AG04450 (cell line): ENCODE measurements at regions not wholly inside any gene's neighbourhood (a gene's known extent, or its start where the extent isn't known, plus 50 kb on each side); places are given as distances from the start of the nearest gene placed in this dataset.

Experiments used
- CTCF ChIA-PET: fragments of 300-600, 350-600 bp; formaldehyde crosslinking; extraction: SDS; loops from one replicate; lab custom pipeline; 2022; ENCODE audit warnings: antibody characterized with exemption, inconsistent platforms; lab: Charles Lee
- POLR2A ChIA-PET: fragments of 350-600 bp; formaldehyde crosslinking; extraction: SDS; loops from one replicate; lab custom pipeline; 2021; ENCODE audit warnings: antibody characterized with exemption, inconsistent platforms; lab: Yijun Ruan, JAX
- DNase-seq: peaks from one replicate; pipeline ENCODE4 v3.0.0-alpha.2; 2011; ENCODE audit warnings: low read depth, low spot score
- H3K27ac ChIP-seq: one replicate; pipeline ENCODE4 v1.5.1; 2012; ENCODE audit warnings: low read depth, low read length, control low read depth
- H3K27me3 ChIP-seq: one replicate; pipeline ENCODE4 v1.6.0; 2012; ENCODE audit warnings: low read length; ENCODE audit not compliant: control insufficient read depth, insufficient read depth
- H3K4me3 ChIP-seq: 2 replicates; pipeline ENCODE4 v1.5.1; 2011; ENCODE audit warnings: mild to moderate bottlenecking, low read depth, low read length, control low read depth
- H3K9me3 ChIP-seq: 2 replicates; pipeline ENCODE4 v1.5.1; 2012; ENCODE audit warnings: low read length; ENCODE audit not compliant: control insufficient read depth, insufficient read depth
- TF ChIP-seq, protein P1 (sequence below): IDR thresholded peaks from 2 replicates; pipeline ENCODE4 v1.5.1; 2011; ENCODE audit warnings: low read depth, low read length, control low read depth, inconsistent platforms

- ChIA-PET POLR2A (no interaction called here), CTCF (no interaction called here)
- TF ChIP-seq, protein P1, sequence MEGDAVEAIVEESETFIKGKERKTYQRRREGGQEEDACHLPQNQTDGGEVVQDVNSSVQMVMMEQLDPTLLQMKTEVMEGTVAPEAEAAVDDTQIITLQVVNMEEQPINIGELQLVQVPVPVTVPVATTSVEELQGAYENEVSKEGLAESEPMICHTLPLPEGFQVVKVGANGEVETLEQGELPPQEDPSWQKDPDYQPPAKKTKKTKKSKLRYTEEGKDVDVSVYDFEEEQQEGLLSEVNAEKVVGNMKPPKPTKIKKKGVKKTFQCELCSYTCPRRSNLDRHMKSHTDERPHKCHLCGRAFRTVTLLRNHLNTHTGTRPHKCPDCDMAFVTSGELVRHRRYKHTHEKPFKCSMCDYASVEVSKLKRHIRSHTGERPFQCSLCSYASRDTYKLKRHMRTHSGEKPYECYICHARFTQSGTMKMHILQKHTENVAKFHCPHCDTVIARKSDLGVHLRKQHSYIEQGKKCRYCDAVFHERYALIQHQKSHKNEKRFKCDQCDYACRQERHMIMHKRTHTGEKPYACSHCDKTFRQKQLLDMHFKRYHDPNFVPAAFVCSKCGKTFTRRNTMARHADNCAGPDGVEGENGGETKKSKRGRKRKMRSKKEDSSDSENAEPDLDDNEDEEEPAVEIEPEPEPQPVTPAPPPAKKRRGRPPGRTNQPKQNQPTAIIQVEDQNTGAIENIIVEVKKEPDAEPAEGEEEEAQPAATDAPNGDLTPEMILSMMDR: no peak
- peaks cover 2% of the 10 kb centered on the region; the same call in 1 of the 2 replicates for H3K9me3 ChIP-seq
- no peaks in the 10 kb centered on the region for H3K27me3 ChIP-seq
- no peak for DNase-seq
- H3K4me3 ChIP-seq: no peak overlapping the region
- H3K27ac ChIP-seq: no peak overlapping the region
These were observed 2111.5 kb upstream of the PIK3C3 start for GRCh38 chr18:39843546-39843945.

- ChIA-PET CTCF (interaction anchor here (0.7 to 2.0 kb wide), 5 partner anchors 11 to 770 kb away, joined by 3 to 10 read pairs (median 3); no protein-coding TSS in a partner anchor), POLR2A (no interaction called here)
- TF ChIP-seq, protein P1: no peak
- Histone ChIP-seq H3K27ac (no peak overlapping the region), H3K4me3 (no peak overlapping the region), H3K27me3 (no peaks in the 10 kb centered on the region), H3K9me3 (peaks cover 2% of the 10 kb centered on the region; the same call in 1 of the 2 replicates)
- DNase-seq: no peak
These were observed 2112.6 kb upstream of the PIK3C3 start for GRCh38 chr18:39842366-39842914.

DNA sequence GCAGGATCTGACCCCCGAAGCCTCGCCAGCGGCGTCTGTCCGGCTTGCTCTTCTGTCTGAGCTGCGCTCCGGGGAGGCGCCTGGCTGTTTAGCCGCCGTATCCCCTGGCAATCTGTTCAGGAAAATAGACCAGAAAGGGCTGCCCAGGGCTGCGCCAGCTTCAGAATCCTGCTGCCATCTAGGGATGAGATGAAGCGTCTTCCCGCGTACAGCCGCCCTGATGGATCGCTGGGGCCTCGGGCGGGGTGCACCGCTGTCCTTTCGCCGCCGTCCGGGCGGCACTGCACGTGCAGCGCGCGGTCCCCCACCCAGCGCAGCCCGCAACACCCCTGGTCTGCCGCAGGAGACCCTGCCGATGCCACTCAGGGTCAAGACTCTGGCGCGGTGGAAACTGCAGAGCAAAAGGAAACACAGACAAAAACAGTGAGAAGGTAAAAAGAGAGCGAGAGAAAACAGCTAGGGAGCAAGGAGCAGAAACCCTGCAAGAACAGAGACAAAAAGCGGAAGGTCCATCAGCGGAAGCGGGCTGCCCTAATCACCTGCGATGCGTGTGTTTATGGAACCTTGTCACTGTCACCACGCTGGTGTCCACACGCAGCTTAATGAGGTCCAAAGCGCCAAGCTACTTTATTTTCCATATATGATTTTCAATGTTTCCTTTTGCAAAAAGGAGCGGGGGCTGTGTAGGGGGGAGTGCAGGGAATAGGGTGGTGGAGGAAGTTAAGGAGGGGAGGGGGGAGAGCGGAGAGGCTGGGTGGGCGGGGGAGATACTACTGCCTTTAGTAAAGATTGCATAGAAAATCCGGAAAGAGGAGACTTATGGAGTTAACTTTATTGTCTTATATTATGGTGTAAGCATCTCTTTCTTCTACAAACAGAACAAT lies 2113.3 kb upstream of the PIK3C3 start:
- Histone ChIP-seq H3K27ac (no peak overlapping the region), H3K4me3 (peak overlapping the region; percentile 68), H3K27me3 (no peaks in the 10 kb centered on the region), H3K9me3 (peaks cover 2% of the 10 kb centered on the region; the same call in 1 of the 2 replicates)
- TF ChIP-seq, protein P1: peak; percentile 59
- peak; percentile 27 for DNase-seq
- CTCF ChIA-PET: interaction anchor here (0.7 to 2.0 kb wide), 7 partner anchors 10 to 770 kb away, joined by 3 to 10 read pairs (median 3); no protein-coding TSS in a partner anchor
- POLR2A ChIA-PET: no interaction called here

GRCh38 chr18:39840856-39841481 lies 2114.1 kb upstream of the PIK3C3 start:
- peaks cover 2% of the 10 kb centered on the region; the same call in 1 of the 2 replicates for H3K9me3 ChIP-seq
- ChIA-PET CTCF (interaction anchor here (1.1 to 2.0 kb wide), 5 partner anchors 10 to 267 kb away, joined by 3 to 10 read pairs (median 3); no protein-coding TSS in a partner anchor), POLR2A (no interaction called here)
- DNase-seq: no peak
- no peaks in the 10 kb centered on the region for H3K27me3 ChIP-seq
- H3K4me3 ChIP-seq: peak overlapping the region; percentile 68
- H3K27ac ChIP-seq: no peak overlapping the region
- TF ChIP-seq, protein P1: no peak
